DND-41 (cell line): ENCODE measurements at regions not wholly inside any gene's neighbourhood (a gene's known extent, or its start where the extent isn't known, plus 50 kb on each side); places are given as distances from the start of the nearest gene placed in this dataset.

ENCODE experiments used
- ATAC-seq: fragments of 200-7000 bp; cut with Tn5 transposase; 3 replicates; pipeline ENCODE4 v1.9.1; 2021; ENCODE audit warnings: low read depth; ENCODE audit not compliant: insufficient read depth
- DNase-seq: peaks from one replicate; pipeline ENCODE4 v3.0.0-alpha.2; 2020
- H2AFZ ChIP-seq: 2 replicates; pipeline ENCODE4 v1.6.0; 2012; ENCODE audit warnings: low read depth, low read length
- H3K27ac ChIP-seq: 2 replicates; pipeline ENCODE4 v1.5.1; 2012; ENCODE audit warnings: low read length, inconsistent platforms
- H3K27me3 ChIP-seq: fragments of 200-600 bp; sonication (generic); 2 replicates; pipeline ENCODE4 v1.6.0; 2012; ENCODE audit warnings: low read length, mild to moderate bottlenecking, inconsistent platforms; ENCODE audit not compliant: insufficient read depth, poor library complexity
- H3K36me3 ChIP-seq: 2 replicates; pipeline ENCODE4 v1.5.1; 2012; ENCODE audit warnings: low read length, inconsistent platforms; ENCODE audit not compliant: insufficient read depth
- H3K4me1 ChIP-seq: 2 replicates; pipeline ENCODE4 v1.5.1; 2012; ENCODE audit warnings: mild to moderate bottlenecking, low read length; ENCODE audit not compliant: insufficient read depth
- H3K4me2 ChIP-seq: 2 replicates; pipeline ENCODE4 v1.6.0; 2012; ENCODE audit warnings: mild to moderate bottlenecking, moderate library complexity, low read length, inconsistent platforms; ENCODE audit not compliant: insufficient read depth
- H3K4me3 ChIP-seq, 2 experiments: fragments of 200-600 bp in 1 of 2; shearing (Covaris generic) in 1 of 2; 2 replicates each; pipeline ENCODE4 v1.5.1; 2012 to 2016; ENCODE audit warnings: inconsistent platforms in 2 of 2, low read length in 2 of 2, mild to moderate bottlenecking in 2 of 2, low read depth in 1 of 2, moderate library complexity in 1 of 2
- H3K79me2 ChIP-seq: 2 replicates; pipeline ENCODE4 v1.6.0; 2012; ENCODE audit warnings: low read length, inconsistent platforms; ENCODE audit not compliant: insufficient read depth
- H3K9ac ChIP-seq: 2 replicates; pipeline ENCODE4 v1.6.0; 2012; ENCODE audit warnings: low read depth, mild to moderate bottlenecking, inconsistent platforms, low read length, moderate library complexity
- H3K9me3 ChIP-seq: 2 replicates; pipeline ENCODE4 v1.5.1; 2012; ENCODE audit warnings: low read length, moderate library complexity, mild to moderate bottlenecking, inconsistent platforms; ENCODE audit not compliant: insufficient read depth, severe bottlenecking
- H4K20me1 ChIP-seq: 2 replicates; pipeline ENCODE4 v1.6.0; 2012; ENCODE audit warnings: low read length; ENCODE audit not compliant: insufficient read depth
- EZH2 ChIP-seq: IDR thresholded peaks from 3 replicates; pipeline ENCODE4 v1.6.1; 2012; ENCODE audit warnings: borderline replicate concordance, low read depth, mild to moderate bottlenecking, moderate library complexity, low read length, inconsistent platforms; ENCODE audit not compliant: severe bottlenecking
- TF ChIP-seq, protein P1 (sequence below): IDR thresholded peaks from 2 replicates; pipeline ENCODE4 v1.5.1; 2012; ENCODE audit warnings: borderline replicate concordance, low read length, moderate library complexity, mild to moderate bottlenecking; ENCODE audit not compliant: poor library complexity, severe bottlenecking; ENCODE audit errors: extremely low read depth

DNA sequence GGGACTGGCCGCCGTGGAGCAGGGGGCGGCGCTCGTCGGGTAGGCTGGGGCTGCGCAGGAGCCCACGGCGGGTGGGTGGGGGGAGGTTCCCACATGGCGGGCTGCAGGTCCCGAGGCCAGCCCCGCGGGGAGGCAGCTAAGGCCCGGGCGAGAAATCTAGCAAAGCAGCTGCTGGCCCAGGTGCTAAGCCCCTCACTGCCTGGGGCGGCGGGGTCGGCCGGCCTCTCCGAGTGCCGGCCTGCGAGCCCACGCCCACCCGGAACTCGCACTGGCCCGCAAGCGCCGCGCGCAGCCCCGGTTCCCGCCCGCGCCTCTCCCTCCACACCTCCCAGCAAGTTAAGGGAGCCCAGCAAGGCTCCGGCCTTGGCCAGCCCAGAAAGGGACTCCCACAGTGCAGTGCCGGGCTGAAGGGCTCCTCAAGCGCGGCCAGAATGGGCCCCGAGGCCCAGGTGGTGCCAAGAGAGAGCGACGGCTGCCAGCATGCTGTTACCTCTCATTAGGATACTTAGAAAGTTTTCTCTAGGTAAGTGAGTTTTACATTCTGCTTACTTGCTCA, 1463.5 kb upstream of the MIR17HG start:
- no peaks in the 10 kb centered on the region for H3K27me3 ChIP-seq
- H2AFZ ChIP-seq: no peak overlapping the region
- no peak for DNase-seq
- H3K36me3 ChIP-seq: no peaks in the 10 kb centered on the region
- no peak overlapping the region for H3K9ac ChIP-seq
- no peak for ATAC-seq
- TF ChIP-seq, protein P1, sequence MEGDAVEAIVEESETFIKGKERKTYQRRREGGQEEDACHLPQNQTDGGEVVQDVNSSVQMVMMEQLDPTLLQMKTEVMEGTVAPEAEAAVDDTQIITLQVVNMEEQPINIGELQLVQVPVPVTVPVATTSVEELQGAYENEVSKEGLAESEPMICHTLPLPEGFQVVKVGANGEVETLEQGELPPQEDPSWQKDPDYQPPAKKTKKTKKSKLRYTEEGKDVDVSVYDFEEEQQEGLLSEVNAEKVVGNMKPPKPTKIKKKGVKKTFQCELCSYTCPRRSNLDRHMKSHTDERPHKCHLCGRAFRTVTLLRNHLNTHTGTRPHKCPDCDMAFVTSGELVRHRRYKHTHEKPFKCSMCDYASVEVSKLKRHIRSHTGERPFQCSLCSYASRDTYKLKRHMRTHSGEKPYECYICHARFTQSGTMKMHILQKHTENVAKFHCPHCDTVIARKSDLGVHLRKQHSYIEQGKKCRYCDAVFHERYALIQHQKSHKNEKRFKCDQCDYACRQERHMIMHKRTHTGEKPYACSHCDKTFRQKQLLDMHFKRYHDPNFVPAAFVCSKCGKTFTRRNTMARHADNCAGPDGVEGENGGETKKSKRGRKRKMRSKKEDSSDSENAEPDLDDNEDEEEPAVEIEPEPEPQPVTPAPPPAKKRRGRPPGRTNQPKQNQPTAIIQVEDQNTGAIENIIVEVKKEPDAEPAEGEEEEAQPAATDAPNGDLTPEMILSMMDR: no peak
- no peak for TF ChIP-seq EZH2
- no peaks in the 10 kb centered on the region for H3K79me2 ChIP-seq
- H3K4me1 ChIP-seq: no peaks in the 10 kb centered on the region
- no peak overlapping the region for H3K27ac ChIP-seq
- H3K4me3 ChIP-seq: no peak overlapping the region
- H3K4me2 ChIP-seq: no peak overlapping the region
- H4K20me1 ChIP-seq: no peaks in the 10 kb centered on the region
- H3K9me3 ChIP-seq: no peaks in the 10 kb centered on the region

DNA sequence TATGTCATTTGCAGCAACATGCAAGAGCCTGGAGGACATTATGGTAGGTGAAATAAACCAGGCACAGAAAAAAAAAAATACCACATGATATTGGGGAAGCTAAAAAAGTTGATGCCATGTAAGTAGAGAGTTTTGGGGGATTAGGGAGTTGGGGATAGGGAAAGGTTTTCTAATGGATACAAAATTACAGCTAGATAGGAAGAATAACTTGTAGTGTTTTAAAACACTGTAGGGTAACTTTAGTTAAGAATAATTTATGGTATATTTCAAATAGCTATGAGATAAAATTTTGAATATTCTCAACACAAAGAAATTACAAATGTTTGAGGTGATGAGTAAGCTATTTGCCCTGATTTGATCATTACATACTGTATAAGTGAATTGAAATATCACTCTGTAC, 1456.7 kb upstream of the MIR17HG start:
- no peak for TF ChIP-seq EZH2
- TF ChIP-seq, protein P1: no peak
- no peaks in the 10 kb centered on the region for H4K20me1 ChIP-seq
- ATAC-seq: no peak

DNA sequence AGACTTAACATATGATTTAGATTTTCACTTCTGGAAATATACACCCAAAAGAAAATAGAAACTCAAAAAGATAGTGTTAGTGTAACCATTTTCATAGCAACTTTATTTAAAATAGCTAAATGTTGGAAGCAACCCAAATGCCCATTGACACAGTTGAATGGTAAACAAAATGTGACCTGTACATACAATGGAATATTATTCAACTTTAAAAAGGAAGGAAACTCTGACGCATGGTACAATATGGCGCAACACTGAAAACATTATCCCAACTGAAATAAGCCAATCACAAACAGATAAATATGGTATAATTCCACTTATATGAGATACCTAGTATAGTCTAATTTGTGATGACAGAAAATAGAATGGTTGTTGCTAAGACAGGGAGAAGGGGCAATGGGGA, 1456.1 kb upstream of the MIR17HG start:
- no peak overlapping the region for H3K4me2 ChIP-seq
- no peak for ATAC-seq
- H3K79me2 ChIP-seq: no peaks in the 10 kb centered on the region
- no peaks in the 10 kb centered on the region for H3K27me3 ChIP-seq
- no peak overlapping the region for H3K4me3 ChIP-seq
- no peak for TF ChIP-seq EZH2
- TF ChIP-seq, protein P1: no peak
- no peak overlapping the region for H3K27ac ChIP-seq
- H3K9ac ChIP-seq: no peak overlapping the region
- H4K20me1 ChIP-seq: no peaks in the 10 kb centered on the region
- no peaks in the 10 kb centered on the region for H3K9me3 ChIP-seq
- DNase-seq: no peak
- H2AFZ ChIP-seq: no peak overlapping the region
- H3K4me1 ChIP-seq: no peaks in the 10 kb centered on the region
- H3K36me3 ChIP-seq: no peaks in the 10 kb centered on the region

More for the DNA sequence above, 1456.7 kb upstream of the MIR17HG start:
- Histone ChIP-seq H3K4me3 (no peak overlapping the region), H3K4me1 (no peaks in the 10 kb centered on the region), H3K9me3 (no peaks in the 10 kb centered on the region), H3K36me3 (no peaks in the 10 kb centered on the region), H2AFZ (no peak overlapping the region), H3K9ac (no peak overlapping the region), H3K79me2 (no peaks in the 10 kb centered on the region), H3K27ac (no peak overlapping the region), H3K27me3 (no peaks in the 10 kb centered on the region), H3K4me2 (no peak overlapping the region)
- no peak for DNase-seq

DNA sequence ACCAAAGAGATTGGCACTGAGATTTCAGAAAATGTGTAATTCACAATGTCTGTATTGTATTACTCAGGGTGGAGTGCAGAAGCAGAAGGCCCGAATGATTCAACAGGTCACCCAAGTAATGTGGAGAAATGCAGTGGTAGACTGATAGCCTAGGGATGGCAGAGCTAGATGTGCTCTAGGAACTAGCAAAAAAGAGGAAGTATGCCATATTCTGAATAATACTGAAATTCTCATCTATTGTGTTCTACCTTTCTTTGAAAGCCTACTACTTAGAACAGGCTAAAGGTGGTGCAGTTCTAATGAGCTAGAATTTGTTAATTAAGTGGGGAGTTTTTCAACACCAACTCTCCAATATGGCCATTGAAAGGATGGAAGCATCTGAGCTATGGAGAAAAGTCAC, 1449.8 kb upstream of the MIR17HG start:
- H3K27me3 ChIP-seq: no peaks in the 10 kb centered on the region
- ATAC-seq (no peak), DNase-seq (no peak)
- no peak for TF ChIP-seq EZH2
- TF ChIP-seq, protein P1: no peak
- no peak overlapping the region for H3K9ac ChIP-seq
- no peaks in the 10 kb centered on the region for H3K4me1 ChIP-seq
- H3K79me2 ChIP-seq: no peaks in the 10 kb centered on the region
- no peaks in the 10 kb centered on the region for H3K36me3 ChIP-seq
- H2AFZ ChIP-seq: no peak overlapping the region
- no peak overlapping the region for H3K4me2 ChIP-seq
- no peaks in the 10 kb centered on the region for H3K9me3 ChIP-seq
- H3K27ac ChIP-seq: no peak overlapping the region
- no peak overlapping the region for H3K4me3 ChIP-seq
- no peaks in the 10 kb centered on the region for H4K20me1 ChIP-seq
